GM19240 (cell line): ENCODE measurements at regions not wholly inside any gene's neighbourhood (a gene's known extent, or its start where the extent isn't known, plus 50 kb on each side); places are given as distances from the start of the nearest gene placed in this dataset.

ENCODE experiments used
- DNase-seq: peaks from one replicate; pipeline ENCODE4 v3.0.0; 2011; ENCODE audit warnings: low spot score; ENCODE audit not compliant: insufficient read length

- peak; percentile 10 for DNase-seq
Measured at GRCh38 chr14:52380294-52380693, 66.2 kb downstream of the PTGER2 start.
